ENCODE measurements at regions not wholly inside any gene's neighbourhood (a gene's known extent, or its start where the extent isn't known, plus 50 kb on each side); places are given as distances from the start of the nearest gene placed in this dataset.
"Not testable (repeated sequence)": the region's sequence is repeated elsewhere in the genome, so short reads cannot be mapped to it uniquely, and the experiment has no call there.

DNA sequence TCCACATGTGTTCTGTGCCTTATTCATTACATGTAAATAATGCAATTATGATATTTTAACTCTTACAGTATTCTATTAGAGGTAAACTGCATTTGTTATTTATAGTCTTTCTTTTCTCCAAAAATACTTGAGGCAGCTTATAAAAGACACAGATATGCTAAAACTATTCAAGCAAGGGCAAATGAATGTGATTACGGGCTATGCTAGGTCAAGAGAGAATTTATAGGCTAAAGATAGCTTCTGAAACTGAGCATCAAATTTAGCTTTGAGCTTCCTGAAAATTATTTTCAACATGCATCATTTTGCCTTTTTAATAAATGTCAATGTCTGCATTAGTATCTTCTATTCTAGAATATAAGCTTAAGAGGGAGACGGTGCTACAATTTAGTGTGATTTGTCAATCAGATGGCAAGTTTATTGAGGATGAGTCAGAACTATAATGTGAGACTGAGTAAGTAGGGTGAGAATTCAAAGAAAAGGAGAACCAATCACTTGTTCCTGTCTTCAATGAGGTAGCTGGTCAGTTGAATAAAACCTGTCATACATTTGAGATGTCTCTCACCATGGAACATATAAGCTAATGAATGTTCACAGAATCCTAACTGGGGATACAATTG is 669.4 kb upstream of the CITED2 start:
- DNase-seq: no peak

GRCh38 chr6:140043357-140043756 is 668.9 kb upstream of the CITED2 start:
- no peak for DNase-seq

- no peak for DNase-seq
Measured at GRCh38 chr6:140041571-140042332, 667.3 kb upstream of the CITED2 start.

GRCh38 chr6:140041056-140041455 is 666.6 kb upstream of the CITED2 start:
- DNase-seq: no peak

- DNase-seq: no peak
Measured at GRCh38 chr6:140040396-140040795, 665.9 kb upstream of the CITED2 start.

DNA sequence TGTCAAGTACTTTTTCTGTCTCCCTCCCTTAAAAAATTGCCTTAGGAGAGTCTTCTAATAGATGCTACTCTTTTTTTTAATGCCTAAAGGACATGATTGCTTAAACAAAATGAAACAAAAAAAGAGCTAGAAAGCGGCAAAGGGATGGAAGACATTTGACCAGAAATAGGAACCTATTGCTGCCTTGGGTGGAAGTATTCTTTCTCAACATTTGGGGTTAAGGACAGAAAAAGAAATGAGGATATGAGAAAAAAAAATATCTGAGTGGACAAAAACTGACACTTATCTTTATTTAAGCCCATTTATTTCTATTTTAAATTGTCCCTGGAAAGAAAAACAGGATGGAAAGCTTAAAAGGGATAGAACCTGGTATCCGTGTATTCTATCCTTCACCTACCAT is 664.9 kb upstream of the CITED2 start:
- no peak for DNase-seq

- DNase-seq: no peak
Measured at GRCh38 chr6:140036196-140036595, 661.7 kb upstream of the CITED2 start.

GRCh38 chr6:140032189-140032588 is 657.7 kb upstream of the CITED2 start:
- no peak for DNase-seq

- DNase-seq: no peak
Measured at GRCh38 chr6:140029551-140029950, 655.1 kb upstream of the CITED2 start.

DNA sequence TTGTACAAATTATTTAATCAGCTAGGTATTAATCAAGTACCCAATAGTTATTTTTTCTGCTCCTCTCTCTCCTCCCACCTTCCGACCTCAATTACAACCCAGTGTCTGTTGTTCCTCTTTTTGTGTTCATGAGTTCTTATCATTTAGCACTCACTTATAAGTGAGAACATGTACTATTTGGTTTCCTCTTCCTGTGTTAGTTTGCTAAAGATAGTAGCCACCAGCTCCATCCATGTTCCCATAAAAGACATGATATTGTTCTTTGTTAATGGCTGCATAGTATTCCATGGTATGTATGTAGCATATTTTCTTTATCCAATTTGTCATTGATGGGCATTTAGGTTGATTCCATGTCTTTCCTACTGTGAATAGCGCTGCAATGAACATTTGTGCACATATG is 652.8 kb upstream of the CITED2 start:
- DNase-seq: no peak

GRCh38 chr6:140026546-140026945 is 652.1 kb upstream of the CITED2 start:
- no peak for DNase-seq

DNA sequence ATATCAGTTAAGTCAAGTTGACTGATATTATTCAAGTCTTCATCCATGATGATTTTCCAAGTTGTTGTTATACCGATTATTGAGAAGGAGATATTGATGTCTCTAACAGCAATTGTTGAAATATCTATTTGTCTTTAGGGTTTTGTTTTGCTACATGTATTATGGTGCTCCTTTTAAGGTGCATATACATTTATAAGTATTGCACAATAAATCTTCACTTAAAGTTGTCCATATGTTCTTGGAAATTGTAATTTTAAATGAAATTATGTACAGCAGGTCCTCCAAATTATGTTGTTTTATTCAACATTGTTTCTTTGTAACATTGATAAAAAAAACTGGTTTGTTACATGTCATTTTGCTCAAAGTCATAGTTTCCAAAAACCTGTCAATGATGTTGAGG is 650.7 kb upstream of the CITED2 start:
- no peak for DNase-seq

DNA sequence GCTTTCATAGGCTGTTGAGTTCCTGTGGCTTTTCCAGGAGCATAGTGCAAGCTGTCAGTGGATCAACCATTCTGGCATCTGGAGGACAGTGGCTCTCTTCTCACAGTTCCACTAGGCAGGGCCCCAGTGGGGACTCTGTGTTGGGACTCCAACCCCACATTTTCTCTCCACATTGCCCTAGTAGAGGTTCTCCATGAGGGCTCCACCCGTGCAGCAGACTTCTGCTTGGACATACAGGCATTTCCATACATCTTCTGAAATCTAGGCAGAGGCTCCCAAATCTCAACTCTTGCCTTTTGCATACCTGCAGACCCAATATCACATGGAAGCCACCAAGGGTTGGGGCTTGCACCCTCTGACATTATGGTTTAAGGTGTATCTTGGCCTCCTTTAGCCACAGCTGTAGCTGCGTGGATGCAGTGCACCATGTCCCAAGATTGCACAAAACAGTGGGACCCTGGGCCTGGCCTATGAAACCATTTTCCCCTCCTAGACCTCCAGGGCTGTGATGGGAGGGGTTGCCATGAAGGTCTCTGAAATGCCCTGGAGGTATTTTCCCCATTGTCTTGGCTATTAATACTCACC is 645.9 kb upstream of the CITED2 start:
- DNase-seq: no peak

- no peak for DNase-seq
Measured at GRCh38 chr6:140018588-140018987, 644.1 kb upstream of the CITED2 start.

DNA sequence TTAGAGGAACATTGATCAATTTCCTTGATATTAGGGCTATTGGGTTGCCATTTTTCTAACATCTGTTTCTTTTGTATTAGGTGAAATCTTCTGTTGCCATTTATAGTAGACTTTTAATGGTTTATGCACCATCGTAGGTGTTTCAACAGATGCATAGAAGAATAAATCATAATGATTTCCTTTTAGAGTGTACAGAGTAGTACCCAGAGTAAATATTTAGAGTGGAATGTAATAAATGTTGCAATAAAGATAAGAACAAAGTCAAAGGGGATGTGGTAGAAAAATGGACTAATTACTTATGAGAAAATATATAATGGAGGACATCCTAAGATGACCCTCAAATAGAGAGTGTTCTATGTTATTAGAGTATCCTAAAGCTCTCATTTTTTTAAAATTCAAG is 643.0 kb upstream of the CITED2 start:
- DNase-seq: no peak

- DNase-seq: no peak
Measured at GRCh38 chr6:140012150-140012549, 637.7 kb upstream of the CITED2 start.

- DNase-seq: no peak
Measured at GRCh38 chr6:140011537-140011936, 637.1 kb upstream of the CITED2 start.

GRCh38 chr6:140009286-140009685 is 634.8 kb upstream of the CITED2 start:
- DNase-seq: no peak

GRCh38 chr6:140007525-140007924 is 633.1 kb upstream of the CITED2 start:
- DNase-seq: no peak

DNA sequence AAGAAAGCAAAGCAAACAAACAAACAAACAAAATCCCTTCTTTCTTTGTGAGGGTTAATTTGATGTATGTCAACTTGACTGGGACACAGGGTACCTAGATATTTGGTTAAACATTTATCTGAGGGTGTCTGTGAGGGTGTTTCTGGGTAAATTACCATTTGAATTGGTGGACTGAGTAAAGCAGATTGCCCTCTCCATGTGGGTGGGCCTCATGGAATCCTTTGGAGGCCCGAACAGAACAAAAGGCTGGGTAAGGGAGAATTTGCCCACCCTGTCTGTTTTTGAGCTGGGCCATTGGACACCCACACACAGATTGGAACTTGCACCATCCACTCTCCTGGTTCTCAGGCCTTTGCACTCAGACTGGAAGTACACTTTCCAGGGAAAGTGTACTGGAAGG is 628.8 kb upstream of the CITED2 start:
- DNase-seq: no peak

DNA sequence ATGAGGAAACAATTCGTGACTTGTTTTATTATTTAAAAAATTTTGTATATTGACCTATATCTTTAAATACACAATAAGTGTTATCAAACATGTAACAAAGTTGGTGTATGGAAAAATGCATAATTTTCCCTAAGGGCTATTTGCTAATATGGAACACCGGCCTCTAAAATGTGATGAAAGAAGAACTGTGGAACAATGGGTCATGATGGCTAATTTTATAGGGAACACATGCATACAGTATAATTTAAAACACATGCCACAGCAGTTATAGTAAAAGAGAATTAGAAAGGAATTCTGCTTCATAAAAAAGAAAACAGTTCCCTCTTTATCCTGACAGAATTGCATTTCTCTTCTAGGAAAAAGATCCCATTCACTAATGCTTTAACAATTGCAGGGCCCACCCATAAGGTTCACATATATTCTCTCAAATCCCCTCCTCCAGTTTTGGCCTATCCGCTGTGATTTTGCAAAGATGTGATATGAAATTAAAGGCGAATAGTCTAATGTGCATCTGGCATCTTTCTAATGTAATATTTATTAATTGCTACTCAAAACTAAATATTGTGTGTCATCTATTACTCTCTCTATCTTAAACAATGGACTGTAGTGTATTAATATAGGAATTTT is 628.1 kb upstream of the CITED2 start:
- no peak for DNase-seq

GRCh38 chr6:140001821-140002341 is 627.4 kb upstream of the CITED2 start:
- no peak for DNase-seq

DNA sequence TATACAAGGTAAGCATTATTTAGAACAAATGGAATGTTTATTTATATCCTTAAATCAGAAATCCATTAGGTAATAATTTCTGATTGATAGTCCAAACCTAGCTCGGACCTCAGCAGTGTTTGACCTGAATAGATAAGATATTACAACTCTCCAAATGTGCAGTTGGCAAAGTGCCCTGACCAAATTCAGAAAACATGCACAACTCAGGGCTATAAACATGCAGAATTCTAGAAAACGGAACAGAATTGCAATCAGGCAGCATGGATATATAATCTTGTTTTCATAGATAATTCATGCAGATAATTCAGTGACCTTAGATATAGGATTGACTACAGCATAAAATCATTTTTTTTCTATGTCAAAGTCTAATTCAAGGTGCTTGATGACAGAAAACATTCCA is 626.6 kb upstream of the CITED2 start:
- DNase-seq: no peak

DNA sequence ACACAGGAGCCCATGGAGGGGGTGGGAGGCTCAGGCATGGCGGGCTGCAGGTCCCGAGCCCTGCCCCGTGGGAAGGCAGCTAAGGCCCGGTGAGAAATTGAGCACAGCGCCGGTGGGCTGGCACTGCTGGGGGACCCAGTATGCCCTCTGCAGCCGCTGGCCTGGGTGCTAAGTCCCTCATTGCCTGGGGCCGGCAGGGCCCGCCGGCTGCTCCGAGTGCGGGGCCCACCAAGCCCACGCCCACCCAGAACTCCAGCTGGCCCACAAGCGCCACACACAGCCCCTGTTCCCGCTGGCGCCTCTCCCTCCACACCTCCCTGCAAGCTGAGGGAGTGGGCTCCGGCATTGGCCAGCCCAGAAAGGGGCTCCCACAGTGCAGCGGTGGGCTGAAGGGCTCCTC is 625.2 kb upstream of the CITED2 start:
- not testable (repeated sequence) for DNase-seq

All from femur (tissue), 1 donor.